Keratinocyte (primary cell): ENCODE measurements at regions not wholly inside any gene's neighbourhood (a gene's known extent, or its start where the extent isn't known, plus 50 kb on each side); places are given as distances from the start of the nearest gene placed in this dataset.

Source experiments
- CTCF ChIP-seq, 3 experiments: IDR thresholded peaks in 1 of 3; conservative IDR thresholded peaks in 1 of 3; optimal IDR thresholded peaks in 1 of 3; 2 replicates in 2 of 3; 3 replicates in 1 of 3; pipeline versions ENCODE3 to v1.5.1; 2011; ENCODE audit warnings: low read length in 3 of 3, mild to moderate bottlenecking in 3 of 3, moderate library complexity in 2 of 3, control low read depth in 1 of 3, inconsistent platforms in 1 of 3; ENCODE audit not compliant: insufficient read depth in 2 of 3; ENCODE audit errors: extremely low read depth in 1 of 3
- EZH2 ChIP-seq: IDR thresholded peaks from one replicate; pipeline ENCODE4 v1.6.1; 2012; ENCODE audit warnings: inconsistent platforms, mild to moderate bottlenecking, low read length, moderate library complexity

- TF ChIP-seq CTCF (optimal IDR thresholded peaks at IDR 0.05 in 1 of 3, IDR thresholded peaks at IDR 0.05 in 1 of 3, conservative IDR thresholded peaks at IDR 0.05 in 1 of 3; ENCODE audit: extremely low read depth in 1 of 3, insufficient read depth in 2 of 3, low read length in 3 of 3) (no peak), EZH2 (no peak)
These were observed 206.4 kb upstream of the CDKN2B start for GRCh38 chr9:22215521-22215920.
